GM12875 (cell line): ENCODE measurements at regions not wholly inside any gene's neighbourhood (a gene's known extent, or its start where the extent isn't known, plus 50 kb on each side); places are given as distances from the start of the nearest gene placed in this dataset.

ENCODE experiments used
- H3K4me3 ChIP-seq: one replicate; pipeline ENCODE4 v1.5.1; 2011; ENCODE audit warnings: low read depth, low read length, control low read depth
- TF ChIP-seq, protein P1 (sequence below): IDR thresholded peaks from 2 replicates; pipeline ENCODE4 v1.5.1; 2011; ENCODE audit warnings: low read depth, mild to moderate bottlenecking, control low read depth, inconsistent platforms, low read length, moderate library complexity, borderline replicate concordance; ENCODE audit not compliant: insufficient read depth

- TF ChIP-seq, protein P1, sequence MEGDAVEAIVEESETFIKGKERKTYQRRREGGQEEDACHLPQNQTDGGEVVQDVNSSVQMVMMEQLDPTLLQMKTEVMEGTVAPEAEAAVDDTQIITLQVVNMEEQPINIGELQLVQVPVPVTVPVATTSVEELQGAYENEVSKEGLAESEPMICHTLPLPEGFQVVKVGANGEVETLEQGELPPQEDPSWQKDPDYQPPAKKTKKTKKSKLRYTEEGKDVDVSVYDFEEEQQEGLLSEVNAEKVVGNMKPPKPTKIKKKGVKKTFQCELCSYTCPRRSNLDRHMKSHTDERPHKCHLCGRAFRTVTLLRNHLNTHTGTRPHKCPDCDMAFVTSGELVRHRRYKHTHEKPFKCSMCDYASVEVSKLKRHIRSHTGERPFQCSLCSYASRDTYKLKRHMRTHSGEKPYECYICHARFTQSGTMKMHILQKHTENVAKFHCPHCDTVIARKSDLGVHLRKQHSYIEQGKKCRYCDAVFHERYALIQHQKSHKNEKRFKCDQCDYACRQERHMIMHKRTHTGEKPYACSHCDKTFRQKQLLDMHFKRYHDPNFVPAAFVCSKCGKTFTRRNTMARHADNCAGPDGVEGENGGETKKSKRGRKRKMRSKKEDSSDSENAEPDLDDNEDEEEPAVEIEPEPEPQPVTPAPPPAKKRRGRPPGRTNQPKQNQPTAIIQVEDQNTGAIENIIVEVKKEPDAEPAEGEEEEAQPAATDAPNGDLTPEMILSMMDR = no peak
- no peak overlapping the region for H3K4me3 ChIP-seq
Observed at GRCh38 chr13:76707360-76707759, 178.8 kb downstream of the KCTD12 start.

DNA sequence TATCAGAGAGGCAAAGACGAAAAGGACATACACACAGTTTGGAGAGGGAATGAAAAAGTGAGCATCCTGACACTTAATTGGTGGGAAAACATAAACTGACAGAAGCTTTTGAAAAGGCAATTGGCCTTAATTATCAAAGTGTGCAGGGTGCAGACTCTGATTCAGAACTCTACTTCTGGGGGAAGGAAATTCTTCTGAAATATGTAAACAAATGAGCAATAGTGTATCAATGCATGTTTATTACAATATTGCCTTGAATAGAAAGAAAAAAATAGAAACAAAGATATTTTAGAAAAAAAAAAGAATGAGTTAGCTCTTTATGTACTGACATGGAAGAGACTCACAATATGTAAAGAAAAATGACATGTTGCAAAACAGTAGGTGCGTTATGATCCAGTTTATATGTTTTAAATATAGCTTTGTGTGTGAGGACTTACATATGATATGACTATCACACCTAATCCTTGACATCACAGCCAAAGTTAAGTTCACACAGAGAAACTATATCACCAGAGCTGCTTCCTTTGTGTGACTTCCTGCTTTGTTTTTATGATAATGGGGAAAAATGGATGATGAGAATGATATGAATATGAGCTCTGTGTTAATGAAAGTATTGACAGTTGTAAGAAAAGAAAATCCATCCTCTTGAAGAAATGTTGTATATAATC lies 182.4 kb downstream of the KCTD12 start:
- TF ChIP-seq, protein P1 = no peak
- H3K4me3 ChIP-seq = no peak overlapping the region

GRCh38 chr13:76703216-76703615 lies 183.0 kb downstream of the KCTD12 start:
- TF ChIP-seq, protein P1 = no peak
- no peak overlapping the region for H3K4me3 ChIP-seq

DNA sequence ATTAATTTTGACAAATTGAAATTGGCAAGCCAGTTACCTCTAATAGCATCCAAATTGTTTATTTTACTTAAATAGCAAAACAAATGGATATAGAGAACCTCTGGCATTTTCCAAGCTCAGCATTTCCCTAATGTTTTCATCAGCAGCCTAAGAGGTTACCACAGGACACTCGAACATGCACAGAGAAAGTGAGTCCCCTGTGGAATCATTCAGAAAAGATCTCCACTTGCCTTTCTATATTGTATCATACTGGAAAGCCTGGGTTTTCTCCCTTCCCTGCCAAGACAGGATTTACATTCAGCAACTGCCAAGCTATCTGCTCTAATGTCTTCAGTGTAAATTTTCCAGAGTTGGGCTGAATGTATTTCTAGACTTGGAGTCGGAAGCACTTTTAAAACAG lies 188.9 kb downstream of the KCTD12 start:
- TF ChIP-seq, protein P1 = no peak
- H3K4me3 ChIP-seq = no peak overlapping the region

- TF ChIP-seq, protein P1 = no peak
- no peak overlapping the region for H3K4me3 ChIP-seq
Observed at GRCh38 chr13:76696370-76696769, 189.8 kb downstream of the KCTD12 start.

DNA sequence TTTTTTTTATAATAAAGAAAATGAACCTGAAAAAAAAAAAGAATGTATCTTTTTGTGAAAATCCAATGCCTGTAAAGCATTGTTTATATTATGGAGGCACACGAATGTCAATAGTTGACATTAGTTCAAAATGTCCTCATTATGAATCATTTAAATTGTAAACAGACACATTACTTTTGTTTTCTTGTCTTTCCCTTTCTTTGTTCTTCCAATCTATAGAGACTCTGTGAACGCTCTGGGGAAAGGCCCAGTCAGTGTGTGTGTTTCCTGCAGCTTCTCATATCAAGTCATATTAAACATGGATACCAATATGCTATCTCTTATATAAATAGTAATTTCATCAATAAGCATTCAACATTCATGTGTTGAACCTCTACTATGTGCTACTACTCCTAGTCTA lies 193.1 kb downstream of the KCTD12 start:
- no peak overlapping the region for H3K4me3 ChIP-seq
- TF ChIP-seq, protein P1 = no peak

- no peak overlapping the region for H3K4me3 ChIP-seq
- TF ChIP-seq, protein P1 = no peak
Observed at GRCh38 chr13:76692346-76692745, 193.9 kb downstream of the KCTD12 start.
